Left ventricle myocardium inferior (tissue), 1 donor: ENCODE measurements at regions not wholly inside any gene's neighbourhood (a gene's known extent, or its start where the extent isn't known, plus 50 kb on each side); places are given as distances from the start of the nearest gene placed in this dataset.

Experiments
- DNase-seq: peaks from one replicate; pipeline ENCODE4 v3.0.0-alpha.2; 2020
- H3K27ac ChIP-seq: fragments of 200-600 bp; replicated peaks from 2 replicates; pipeline ENCODE4 v1.8.0; 2021
- H3K27me3 ChIP-seq: fragments of 200-600 bp; 2 replicates; pipeline ENCODE4 v1.8.0; 2021; ENCODE audit warnings: low read depth
- H3K36me3 ChIP-seq: fragments of 200-600 bp; 2 replicates; pipeline ENCODE4 v1.8.0; 2021
- H3K4me1 ChIP-seq: fragments of 200-600 bp; 2 replicates; pipeline ENCODE4 v1.8.0; 2021
- H3K4me3 ChIP-seq: fragments of 200-600 bp; 2 replicates; pipeline ENCODE4 v1.8.0; 2021; ENCODE audit warnings: mild to moderate bottlenecking, moderate library complexity
- H3K9me3 ChIP-seq: fragments of 200-600 bp; replicated peaks from 2 replicates; pipeline ENCODE4 v1.8.0; 2021
- intact Hi-C: fragments of 100-400 bp; cut with micrococcal nuclease; formaldehyde crosslinking; loops from one replicate; pipeline ENCODE4 v1.11.0; 2022
- TF ChIP-seq, protein P1 (sequence below): fragments of 200-600 bp; IDR thresholded peaks from 2 replicates; pipeline ENCODE4 v1.8.0; 2021; ENCODE audit warnings: antibody characterized with exemption, mild to moderate bottlenecking, borderline replicate concordance
- donor health status: DM: no; HTN: yes; CAD: no; lungs with severe emphysema.

DNA sequence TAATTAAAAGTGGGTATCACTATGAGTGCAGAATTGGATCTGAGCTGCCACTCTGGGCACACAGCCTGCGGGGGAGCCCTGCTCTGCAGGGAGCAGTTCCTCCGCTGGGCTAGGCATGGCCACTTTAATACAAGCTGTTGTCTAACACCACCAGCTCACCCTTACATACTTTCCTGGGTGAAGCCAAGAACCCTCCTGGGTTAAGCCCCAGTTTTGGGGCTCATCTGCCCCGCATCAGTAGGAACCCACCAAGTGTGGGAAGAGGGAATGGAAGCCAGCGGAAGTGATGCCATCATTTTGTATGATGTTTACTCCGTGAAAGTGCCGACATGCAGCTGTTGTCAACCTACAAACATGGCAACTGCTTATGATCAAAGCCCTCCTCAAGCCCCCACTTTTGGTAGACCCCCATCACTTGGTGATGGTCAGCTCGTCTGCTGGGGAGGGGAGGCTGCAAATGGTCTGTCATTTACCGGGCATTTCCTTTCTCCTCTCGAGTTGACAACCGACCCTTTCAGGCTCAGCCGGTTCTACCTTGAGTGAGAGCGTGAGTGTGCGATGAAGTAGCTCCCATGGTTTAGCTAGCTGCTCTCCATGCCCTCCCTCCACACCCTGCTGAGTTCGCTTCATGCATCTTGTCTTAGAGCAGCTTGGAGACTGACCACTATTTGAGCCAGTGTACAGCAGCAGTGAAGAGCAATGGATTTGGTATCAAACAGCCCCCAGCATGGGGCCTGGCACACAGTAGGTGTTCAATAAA, 95.3 kb upstream of the IER5L start:
- no peaks in the 10 kb centered on the region for H3K4me1 ChIP-seq
- no peaks in the 10 kb centered on the region for H3K36me3 ChIP-seq
- DNase-seq: no peak
- no peak overlapping the region for H3K27ac ChIP-seq
- H3K9me3 ChIP-seq: no peaks in the 10 kb centered on the region
- TF ChIP-seq, protein P1, sequence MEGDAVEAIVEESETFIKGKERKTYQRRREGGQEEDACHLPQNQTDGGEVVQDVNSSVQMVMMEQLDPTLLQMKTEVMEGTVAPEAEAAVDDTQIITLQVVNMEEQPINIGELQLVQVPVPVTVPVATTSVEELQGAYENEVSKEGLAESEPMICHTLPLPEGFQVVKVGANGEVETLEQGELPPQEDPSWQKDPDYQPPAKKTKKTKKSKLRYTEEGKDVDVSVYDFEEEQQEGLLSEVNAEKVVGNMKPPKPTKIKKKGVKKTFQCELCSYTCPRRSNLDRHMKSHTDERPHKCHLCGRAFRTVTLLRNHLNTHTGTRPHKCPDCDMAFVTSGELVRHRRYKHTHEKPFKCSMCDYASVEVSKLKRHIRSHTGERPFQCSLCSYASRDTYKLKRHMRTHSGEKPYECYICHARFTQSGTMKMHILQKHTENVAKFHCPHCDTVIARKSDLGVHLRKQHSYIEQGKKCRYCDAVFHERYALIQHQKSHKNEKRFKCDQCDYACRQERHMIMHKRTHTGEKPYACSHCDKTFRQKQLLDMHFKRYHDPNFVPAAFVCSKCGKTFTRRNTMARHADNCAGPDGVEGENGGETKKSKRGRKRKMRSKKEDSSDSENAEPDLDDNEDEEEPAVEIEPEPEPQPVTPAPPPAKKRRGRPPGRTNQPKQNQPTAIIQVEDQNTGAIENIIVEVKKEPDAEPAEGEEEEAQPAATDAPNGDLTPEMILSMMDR: no peak
- H3K27me3 ChIP-seq: peaks cover 7% of the 10 kb centered on the region
- intact Hi-C loops: no loop called here
- H3K4me3 ChIP-seq: no peak overlapping the region

DNA sequence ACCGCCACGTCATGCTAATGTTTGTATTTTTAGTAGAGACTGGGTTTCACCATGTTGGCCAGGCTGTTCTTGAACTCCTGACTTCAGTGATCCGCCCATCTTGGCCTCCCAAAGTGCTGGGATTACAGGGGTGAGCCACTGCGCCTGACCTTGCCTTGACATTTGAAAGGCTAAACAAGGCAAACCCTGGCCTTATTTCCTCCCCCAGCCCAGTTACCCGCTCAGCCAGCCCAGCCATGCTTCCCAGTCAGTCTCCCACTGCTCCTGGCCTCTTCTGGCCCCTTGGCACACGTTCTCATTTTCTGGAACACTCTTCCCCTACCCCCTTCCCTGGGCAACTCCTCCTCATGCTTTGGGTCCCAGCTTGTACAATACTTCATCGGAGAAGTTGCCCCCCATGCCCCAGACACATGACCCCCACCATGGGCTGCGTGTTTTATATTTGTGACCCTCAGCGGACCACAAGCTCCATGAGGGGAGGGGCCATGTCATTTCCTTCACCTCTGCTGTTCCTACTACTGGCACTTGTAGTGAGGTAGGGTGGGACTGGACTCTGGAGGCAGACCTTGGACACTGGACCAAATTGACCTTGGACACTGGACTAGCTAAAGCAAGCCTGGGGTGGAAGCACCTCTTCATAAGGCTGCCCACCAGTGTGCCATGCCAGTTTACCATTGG, 94.4 kb upstream of the IER5L start:
- H3K27me3 ChIP-seq: peaks cover 7% of the 10 kb centered on the region
- H3K9me3 ChIP-seq: no peaks in the 10 kb centered on the region
- TF ChIP-seq, protein P1: no peak
- no peaks in the 10 kb centered on the region for H3K36me3 ChIP-seq
- no peak overlapping the region for H3K4me3 ChIP-seq
- DNase-seq: no peak
- intact Hi-C loops: no loop called here
- H3K4me1 ChIP-seq: no peaks in the 10 kb centered on the region
- no peak overlapping the region for H3K27ac ChIP-seq

DNA sequence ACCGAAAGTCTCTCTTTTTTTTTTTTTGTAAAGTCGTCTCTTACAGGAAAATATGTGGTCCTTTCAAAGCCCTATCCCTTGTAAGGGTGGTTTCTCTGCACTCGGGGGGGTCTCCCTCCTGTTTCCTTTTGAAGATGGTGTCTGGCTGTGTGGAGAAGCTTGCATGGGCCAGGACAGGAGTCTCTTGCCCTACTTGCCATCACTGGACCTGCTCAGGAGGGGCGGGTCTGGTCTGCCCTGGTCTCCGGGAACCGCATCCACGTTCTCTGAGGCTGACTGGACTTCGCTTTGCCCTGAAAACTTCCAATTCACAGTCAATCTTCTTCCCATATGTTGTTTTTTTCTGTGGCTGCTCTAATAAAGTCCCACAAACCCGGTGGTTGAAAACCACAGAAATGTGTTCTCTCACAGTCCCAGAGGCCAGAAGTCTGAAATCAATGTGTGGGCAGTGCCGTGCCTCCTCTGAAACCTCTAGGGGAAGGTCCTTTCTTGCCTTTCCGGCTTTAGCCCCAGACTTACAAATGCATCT, 92.9 kb upstream of the IER5L start:
- Histone ChIP-seq H3K4me3 (no peak overlapping the region), H3K4me1 (no peaks in the 10 kb centered on the region), H3K27me3 (no peaks in the 10 kb centered on the region), H3K36me3 (no peaks in the 10 kb centered on the region), H3K9me3 (no peaks in the 10 kb centered on the region), H3K27ac (no peak overlapping the region)
- intact Hi-C loops: no loop called here
- TF ChIP-seq, protein P1: no peak
- DNase-seq: peak; percentile 7

DNA sequence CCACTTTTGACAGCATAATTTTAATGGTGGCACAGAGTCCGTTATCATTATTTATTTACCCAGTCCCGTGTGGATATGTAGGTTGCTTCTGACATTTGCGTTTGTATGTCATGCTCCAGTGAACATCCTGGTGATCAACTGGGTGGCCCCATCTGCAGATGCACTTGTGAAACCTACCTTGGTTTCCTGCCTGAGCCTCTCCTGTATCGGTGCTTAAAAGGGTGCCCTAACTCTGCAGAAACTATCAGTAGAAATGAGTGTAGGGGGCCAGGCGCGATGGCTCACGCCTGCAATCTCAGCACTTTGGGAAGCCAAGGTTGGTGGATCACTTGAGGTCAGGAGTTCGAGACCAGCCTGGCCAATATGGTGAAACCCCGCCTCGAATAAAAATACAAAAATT, 92.1 kb upstream of the IER5L start:
- Histone ChIP-seq H3K27ac (no peak overlapping the region), H3K36me3 (no peaks in the 10 kb centered on the region), H3K27me3 (no peaks in the 10 kb centered on the region), H3K9me3 (no peaks in the 10 kb centered on the region), H3K4me1 (no peaks in the 10 kb centered on the region), H3K4me3 (no peak overlapping the region)
- TF ChIP-seq, protein P1: no peak
- DNase-seq: peak; percentile 3
- intact Hi-C loops: no loop called here

DNA sequence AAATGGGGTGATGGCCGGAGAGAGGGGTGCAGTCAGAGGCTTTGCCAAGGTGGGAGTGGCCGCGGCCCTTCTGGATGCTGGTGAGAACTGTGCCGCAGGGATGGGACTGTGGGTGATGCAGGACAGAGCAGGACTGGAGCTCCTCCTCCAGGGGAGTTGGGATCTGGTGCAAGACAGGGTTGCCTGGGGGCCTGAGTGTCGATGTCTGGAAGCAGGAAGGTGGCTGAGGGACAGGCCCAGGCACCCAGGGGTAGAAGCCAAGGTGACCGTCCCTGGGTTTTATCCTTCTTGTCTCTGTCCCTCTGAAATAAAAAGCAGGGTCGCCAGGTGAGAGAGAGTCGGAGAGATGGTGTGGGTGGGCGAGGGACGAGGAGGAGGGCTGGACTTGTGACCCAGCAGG, 89.1 kb upstream of the IER5L start:
- intact Hi-C loops: no loop called here
- no peaks in the 10 kb centered on the region for H3K9me3 ChIP-seq
- no peak overlapping the region for H3K27ac ChIP-seq
- H3K4me1 ChIP-seq: no peaks in the 10 kb centered on the region
- no peak overlapping the region for H3K4me3 ChIP-seq
- no peaks in the 10 kb centered on the region for H3K36me3 ChIP-seq
- TF ChIP-seq, protein P1: no peak
- H3K27me3 ChIP-seq: no peaks in the 10 kb centered on the region
- no peak for DNase-seq
